ENCODE measurements at regions not wholly inside any gene's neighbourhood (a gene's known extent, or its start where the extent isn't known, plus 50 kb on each side); places are given as distances from the start of the nearest gene placed in this dataset.

- Histone ChIP-seq H3K27ac (no peak overlapping the region), H3K36me3 (no peaks in the 10 kb centered on the region), H3K4me1 (replicated peaks) (no peaks in the 10 kb centered on the region), H3K4me3 (no peak overlapping the region), H3K9me3 (replicated peaks) (peaks cover 2% of the 10 kb centered on the region; the same call in 1 of the 2 replicates), H3K27me3 (replicated peaks) (no peaks in the 10 kb centered on the region)
- no peak for DNase-seq (ENCODE audit: low read depth in 1 of 2, low spot score in 2 of 2)
Measured at GRCh38 chr2:22329211-22330154, 1055.5 kb upstream of the KLHL29 start.

- H3K36me3 ChIP-seq = no peaks in the 10 kb centered on the region
- H3K27ac ChIP-seq = no peak overlapping the region
- H3K27me3 ChIP-seq (replicated peaks) = no peaks in the 10 kb centered on the region
- no peaks in the 10 kb centered on the region for H3K4me1 ChIP-seq (replicated peaks)
- DNase-seq (ENCODE audit: low read depth in 1 of 2, low spot score in 2 of 2) = no peak
- no peak overlapping the region for H3K4me3 ChIP-seq
- no peaks in the 10 kb centered on the region for H3K9me3 ChIP-seq (replicated peaks)
Measured at GRCh38 chr2:22336414-22336813, 1048.6 kb upstream of the KLHL29 start.

- Histone ChIP-seq H3K36me3 (no peaks in the 10 kb centered on the region), H3K4me3 (no peak overlapping the region), H3K27me3 (replicated peaks) (no peaks in the 10 kb centered on the region), H3K4me1 (replicated peaks) (no peaks in the 10 kb centered on the region), H3K27ac (no peak overlapping the region), H3K9me3 (replicated peaks) (no peaks in the 10 kb centered on the region)
- no peak for DNase-seq (ENCODE audit: low read depth in 1 of 2, low spot score in 2 of 2)
Measured at GRCh38 chr2:22340716-22341115, 1044.3 kb upstream of the KLHL29 start.

GRCh38 chr2:22347306-22347705 is 1037.7 kb upstream of the KLHL29 start:
- H3K27me3 ChIP-seq (replicated peaks) = no peaks in the 10 kb centered on the region
- H3K4me3 ChIP-seq = no peak overlapping the region
- H3K27ac ChIP-seq = no peak overlapping the region
- no peak for DNase-seq (ENCODE audit: low read depth in 1 of 2, low spot score in 2 of 2)
- no peaks in the 10 kb centered on the region for H3K9me3 ChIP-seq (replicated peaks)
- no peaks in the 10 kb centered on the region for H3K36me3 ChIP-seq
- no peaks in the 10 kb centered on the region for H3K4me1 ChIP-seq (replicated peaks)

GRCh38 chr2:22350621-22351020 is 1034.4 kb upstream of the KLHL29 start:
- Histone ChIP-seq H3K9me3 (replicated peaks) (no peaks in the 10 kb centered on the region), H3K27me3 (replicated peaks) (no peaks in the 10 kb centered on the region), H3K4me3 (no peak overlapping the region), H3K36me3 (no peaks in the 10 kb centered on the region), H3K27ac (no peak overlapping the region), H3K4me1 (replicated peaks) (no peaks in the 10 kb centered on the region)
- no peak for DNase-seq (ENCODE audit: low read depth in 1 of 2, low spot score in 2 of 2)

GRCh38 chr2:22355816-22356433 is 1029.1 kb upstream of the KLHL29 start:
- 0 out of 2 replicates have a peak, but pooled peaks cover 2% of the 10 kb centered on the region for H3K9me3 ChIP-seq (replicated peaks)
- no peaks in the 10 kb centered on the region for H3K4me1 ChIP-seq (replicated peaks)
- H3K27me3 ChIP-seq (replicated peaks) = no peaks in the 10 kb centered on the region
- H3K4me3 ChIP-seq = no peak overlapping the region
- DNase-seq (ENCODE audit: low read depth in 1 of 2, low spot score in 2 of 2) = peak; percentile 12 to 48
- H3K27ac ChIP-seq = no peak overlapping the region
- no peaks in the 10 kb centered on the region for H3K36me3 ChIP-seq

- H3K27me3 ChIP-seq (replicated peaks) = no peaks in the 10 kb centered on the region
- 0 out of 2 replicates have a peak, but pooled peaks cover 2% of the 10 kb centered on the region for H3K9me3 ChIP-seq (replicated peaks)
- no peaks in the 10 kb centered on the region for H3K36me3 ChIP-seq
- H3K4me3 ChIP-seq = no peak overlapping the region
- H3K4me1 ChIP-seq (replicated peaks) = no peaks in the 10 kb centered on the region
- no peak for DNase-seq (ENCODE audit: low read depth in 1 of 2, low spot score in 2 of 2)
- H3K27ac ChIP-seq = no peak overlapping the region
Measured at GRCh38 chr2:22359071-22359672, 1025.8 kb upstream of the KLHL29 start.

- Histone ChIP-seq H3K9me3 (replicated peaks) (0 out of 2 replicates have a peak, but pooled peaks cover 2% of the 10 kb centered on the region), H3K4me1 (replicated peaks) (no peaks in the 10 kb centered on the region), H3K27ac (no peak overlapping the region), H3K27me3 (replicated peaks) (no peaks in the 10 kb centered on the region), H3K36me3 (no peaks in the 10 kb centered on the region), H3K4me3 (no peak overlapping the region)
- no peak for DNase-seq (ENCODE audit: low read depth in 1 of 2, low spot score in 2 of 2)
Measured at GRCh38 chr2:22360735-22361374, 1024.1 kb upstream of the KLHL29 start.

- Histone ChIP-seq H3K27ac (no peak overlapping the region), H3K4me1 (replicated peaks) (no peaks in the 10 kb centered on the region), H3K9me3 (replicated peaks) (no peaks in the 10 kb centered on the region), H3K36me3 (no peaks in the 10 kb centered on the region), H3K4me3 (no peak overlapping the region), H3K27me3 (replicated peaks) (no peaks in the 10 kb centered on the region)
- no peak for DNase-seq (ENCODE audit: low read depth in 1 of 2, low spot score in 2 of 2)
Measured at GRCh38 chr2:22361571-22361970, 1023.4 kb upstream of the KLHL29 start.

GRCh38 chr2:22375096-22375495 is 1009.9 kb upstream of the KLHL29 start:
- Histone ChIP-seq H3K9me3 (replicated peaks) (0 out of 2 replicates have a peak, but pooled peaks cover 5% of the 10 kb centered on the region), H3K36me3 (no peaks in the 10 kb centered on the region), H3K27me3 (replicated peaks) (no peaks in the 10 kb centered on the region), H3K4me1 (replicated peaks) (no peaks in the 10 kb centered on the region), H3K4me3 (no peak overlapping the region), H3K27ac (no peak overlapping the region)
- no peak for DNase-seq (ENCODE audit: low read depth in 1 of 2, low spot score in 2 of 2)

GRCh38 chr2:22377268-22377667 is 1007.7 kb upstream of the KLHL29 start:
- H3K36me3 ChIP-seq = no peaks in the 10 kb centered on the region
- H3K27me3 ChIP-seq (replicated peaks) = no peaks in the 10 kb centered on the region
- no peak overlapping the region for H3K4me3 ChIP-seq
- DNase-seq (ENCODE audit: low read depth in 1 of 2, low spot score in 2 of 2) = no peak
- H3K9me3 ChIP-seq (replicated peaks) = 0 out of 2 replicates have a peak, but pooled peaks cover 5% of the 10 kb centered on the region
- H3K27ac ChIP-seq = no peak overlapping the region
- no peaks in the 10 kb centered on the region for H3K4me1 ChIP-seq (replicated peaks)

GRCh38 chr2:22382479-22383169 is 1002.4 kb upstream of the KLHL29 start:
- H3K36me3 ChIP-seq = no peaks in the 10 kb centered on the region
- no peaks in the 10 kb centered on the region for H3K9me3 ChIP-seq (replicated peaks)
- H3K27ac ChIP-seq = no peak overlapping the region
- H3K27me3 ChIP-seq (replicated peaks) = no peaks in the 10 kb centered on the region
- H3K4me3 ChIP-seq = no peak overlapping the region
- no peaks in the 10 kb centered on the region for H3K4me1 ChIP-seq (replicated peaks)
- no peak for DNase-seq (ENCODE audit: low read depth in 1 of 2, low spot score in 2 of 2)

- Histone ChIP-seq H3K4me3 (no peak overlapping the region), H3K27ac (no peak overlapping the region), H3K27me3 (replicated peaks) (no peaks in the 10 kb centered on the region), H3K36me3 (no peaks in the 10 kb centered on the region), H3K9me3 (replicated peaks) (no peaks in the 10 kb centered on the region), H3K4me1 (replicated peaks) (no peaks in the 10 kb centered on the region)
- DNase-seq (ENCODE audit: low read depth in 1 of 2, low spot score in 2 of 2) = no peak
Measured at GRCh38 chr2:22397847-22398246, 987.1 kb upstream of the KLHL29 start.

Data from SJSA1 (cell line).